Caki2 (cell line): ENCODE measurements at regions not wholly inside any gene's neighbourhood (a gene's known extent, or its start where the extent isn't known, plus 50 kb on each side); places are given as distances from the start of the nearest gene placed in this dataset.

Source experiments
- DNase-seq: peaks from one replicate; pipeline ENCODE4 v3.0.0-alpha.2; 2015; ENCODE audit warnings: low read depth
- in situ Hi-C: cut with HindIII; loops from 2 replicates; pipeline ENCODE4 v1.10.0; 2016; ENCODE audit warnings: low sequenced_read_pairs, low pct_unique_long_range_greater_than_20kb, mixed read lengths

DNA sequence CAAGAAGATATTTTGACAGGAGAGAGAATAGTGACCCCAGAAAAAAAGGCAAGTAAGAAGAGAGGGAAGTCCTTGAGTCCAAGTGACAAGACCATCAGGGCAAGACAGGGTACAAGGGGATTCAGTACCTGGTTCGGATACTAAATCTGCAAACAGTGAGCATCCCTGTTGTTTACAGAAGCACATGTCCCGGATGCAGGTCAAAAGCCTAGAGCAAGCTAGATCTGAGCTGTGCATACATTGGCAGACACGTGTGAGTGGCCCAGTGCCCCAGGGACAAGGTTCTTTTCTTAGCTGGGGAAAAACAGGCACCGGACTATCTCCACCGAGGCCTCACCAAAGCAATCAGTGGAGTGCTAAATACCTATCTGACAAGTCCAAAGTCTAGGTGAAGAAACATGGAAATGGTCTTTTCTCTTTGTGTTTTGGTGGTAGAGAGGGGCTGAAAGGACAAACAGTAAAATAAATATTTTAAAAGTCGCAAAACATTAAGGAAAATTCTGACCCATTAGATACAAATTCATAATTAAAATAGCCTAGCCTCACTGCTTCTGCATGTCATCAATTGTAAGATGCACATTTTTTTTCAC, 165.2 kb downstream of the SUCLG1 start:
- in situ Hi-C loops, result no loop called here
- no peak for DNase-seq

DNA sequence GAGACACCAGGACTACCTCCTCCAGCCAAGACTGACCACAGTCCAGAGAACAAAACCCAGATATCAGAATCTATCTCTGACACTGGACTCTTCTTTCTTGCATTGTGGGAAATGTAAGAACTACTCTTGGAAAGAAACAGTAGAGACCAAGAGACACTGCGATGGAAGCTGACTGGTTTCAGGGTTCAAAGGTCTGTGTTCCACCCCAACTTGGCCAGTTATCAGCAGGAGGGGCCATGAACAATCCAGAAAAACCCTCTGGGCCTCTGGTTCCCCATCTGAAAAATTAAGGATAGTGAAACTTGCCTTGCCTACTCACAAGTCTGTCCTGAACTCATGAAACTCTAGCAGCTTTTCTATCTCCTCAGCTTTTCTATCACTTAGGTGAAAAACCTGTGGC, 166.5 kb downstream of the SUCLG1 start:
- DNase-seq, result no peak
- in situ Hi-C loops, result no loop called here

DNA sequence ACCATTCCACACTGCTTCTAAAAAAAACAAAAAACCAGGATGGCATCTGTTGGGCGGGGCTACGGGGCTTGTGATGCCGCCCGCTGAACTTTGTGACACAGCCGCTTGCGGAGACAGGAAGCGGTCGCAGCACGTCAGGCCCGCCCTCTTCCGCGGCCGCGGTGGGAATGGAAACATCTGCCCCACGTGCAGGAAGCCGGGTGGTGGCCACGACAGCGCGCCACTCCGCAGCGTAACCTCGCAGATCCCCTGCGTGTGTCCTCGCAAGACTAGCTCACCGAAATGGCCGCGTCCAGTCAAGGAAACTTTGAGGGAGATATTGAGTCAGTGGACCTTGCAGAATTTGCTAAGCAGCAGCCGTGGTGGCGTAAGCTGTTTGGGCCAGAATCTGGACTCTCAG, 168.5 kb downstream of the SUCLG1 start:
- in situ Hi-C loops, result no loop called here
- DNase-seq, result no peak

DNA sequence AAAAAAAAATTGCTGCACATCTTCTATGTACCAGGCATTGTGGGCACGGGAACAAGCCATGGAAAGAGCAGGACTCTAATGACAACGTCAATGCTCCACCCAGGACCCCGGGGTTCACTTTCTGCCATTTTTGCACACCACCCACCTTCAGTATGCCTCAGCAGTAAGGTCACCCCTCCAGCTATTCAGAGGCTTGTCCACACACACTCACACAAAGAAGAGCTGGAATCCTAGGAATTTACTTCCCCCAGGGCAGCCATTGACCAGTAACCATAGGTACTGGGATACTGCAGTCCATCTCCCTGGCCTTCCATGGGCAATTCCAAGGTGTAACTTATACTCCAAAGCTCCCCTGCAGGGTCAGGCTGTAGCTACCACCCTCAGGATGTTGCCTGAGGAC, 170.8 kb downstream of the SUCLG1 start:
- no peak for DNase-seq
- in situ Hi-C loops, result no loop called here

DNA sequence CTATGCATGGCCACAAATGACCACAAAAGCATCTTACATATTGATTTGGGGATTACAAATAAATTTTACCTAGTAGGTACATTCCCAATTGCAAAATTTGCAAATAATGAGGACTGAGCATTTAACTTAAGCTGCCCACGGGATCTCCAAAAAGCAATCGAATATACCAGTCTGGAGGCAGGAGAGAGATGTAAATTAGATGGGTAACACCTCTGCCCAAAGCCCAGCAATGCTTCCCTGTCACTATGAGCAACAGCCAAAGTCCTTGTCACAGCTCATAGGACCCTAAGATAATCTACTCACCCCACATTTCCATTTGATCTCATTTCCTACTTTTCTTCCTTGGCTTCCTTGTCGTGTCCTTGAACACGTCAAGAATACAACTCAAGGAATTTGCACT, 172.2 kb downstream of the SUCLG1 start:
- in situ Hi-C loops, result no loop called here
- DNase-seq, result no peak

DNA sequence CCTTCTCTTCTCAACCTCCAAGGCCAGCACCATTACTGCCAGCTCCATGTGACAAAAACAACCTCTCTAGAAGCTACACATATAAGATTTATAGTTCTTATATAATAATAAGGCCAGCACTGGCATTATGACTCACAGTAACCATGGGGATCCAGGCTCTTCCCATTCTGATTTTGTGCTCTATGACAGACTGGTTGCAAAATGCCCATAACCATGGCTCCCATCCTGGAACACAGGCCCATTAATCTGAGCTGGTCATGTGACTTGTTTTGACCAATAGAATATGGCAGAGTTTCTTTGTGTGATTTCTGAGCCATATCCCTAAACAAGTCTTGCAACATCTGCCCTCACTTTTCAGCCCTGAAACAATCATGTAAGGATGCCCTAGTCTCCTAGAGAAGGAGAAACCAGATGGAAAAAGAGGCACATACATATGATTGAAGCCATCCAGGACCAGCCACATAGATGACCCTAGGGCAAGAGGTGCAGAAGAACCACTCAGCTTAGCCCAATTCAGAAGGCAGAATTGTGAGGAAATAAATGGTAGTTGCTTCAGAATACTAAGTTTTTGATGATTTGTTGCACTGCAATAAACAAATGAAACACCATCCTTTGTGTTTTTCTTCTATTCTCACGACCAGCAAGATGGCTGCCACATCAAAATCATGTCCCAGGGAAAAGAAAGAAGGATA, 173.9 kb downstream of the SUCLG1 start:
- DNase-seq, result no peak
- in situ Hi-C loops, result no loop called here

DNA sequence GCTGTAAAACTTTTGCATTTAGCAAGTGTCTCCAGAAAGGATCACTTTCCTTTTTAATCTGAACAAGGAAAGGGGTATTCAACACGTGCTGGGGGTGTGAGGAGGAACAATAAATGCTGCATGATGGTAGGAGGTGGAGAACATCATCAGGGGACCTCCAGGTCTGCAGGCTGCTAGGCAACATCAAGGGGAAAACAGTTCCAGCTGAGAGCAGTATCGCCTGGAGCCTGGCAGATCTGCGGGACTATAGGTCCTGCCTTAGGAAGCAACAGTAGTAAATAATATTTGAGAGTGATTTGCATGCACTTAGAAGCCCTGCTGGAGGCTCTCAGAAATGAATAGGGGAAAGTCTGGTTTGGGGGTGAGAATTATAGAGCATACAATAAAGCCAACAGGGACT, 175.6 kb downstream of the SUCLG1 start:
- in situ Hi-C loops, result no loop called here
- no peak for DNase-seq

DNA sequence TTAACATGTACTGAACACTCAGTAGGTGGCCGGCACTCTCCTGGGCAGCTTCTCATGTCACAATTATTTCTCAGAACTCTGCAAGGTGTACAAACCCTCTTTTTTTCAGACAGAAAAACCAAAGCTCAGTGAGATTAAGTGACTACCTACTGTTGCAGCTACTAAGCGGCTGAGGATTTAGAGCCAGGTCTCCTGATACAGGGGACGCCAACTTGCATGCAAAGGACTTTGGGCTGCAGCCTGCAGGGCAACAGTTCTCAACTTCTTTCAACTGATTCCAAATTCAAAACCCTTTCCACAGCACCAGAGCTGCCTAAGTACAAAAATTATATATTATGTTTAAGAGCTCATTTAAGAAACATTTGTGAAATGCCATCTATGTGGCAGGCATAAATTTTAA, 177.6 kb downstream of the SUCLG1 start:
- in situ Hi-C loops, result no loop called here
- no peak for DNase-seq

DNA sequence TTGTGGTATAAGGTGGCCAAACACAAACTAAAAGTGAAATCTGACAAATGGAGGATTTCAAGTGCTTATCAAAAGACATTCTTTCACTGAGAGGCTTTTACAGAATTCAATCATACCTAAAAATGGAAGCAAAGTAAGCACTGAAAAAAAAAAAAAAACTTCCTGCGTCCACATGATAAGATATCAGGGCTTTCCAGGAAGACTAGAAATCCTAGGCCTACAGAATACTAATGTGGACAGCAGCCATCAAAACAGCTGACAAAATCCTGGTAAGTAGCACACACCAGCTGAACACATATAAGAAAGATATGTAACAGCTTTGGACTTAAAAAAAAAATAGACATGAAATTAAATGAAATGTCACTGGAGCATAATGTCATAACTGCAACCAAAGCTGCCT, 178.2 kb downstream of the SUCLG1 start:
- in situ Hi-C loops, result no loop called here
- DNase-seq, result no peak

DNA sequence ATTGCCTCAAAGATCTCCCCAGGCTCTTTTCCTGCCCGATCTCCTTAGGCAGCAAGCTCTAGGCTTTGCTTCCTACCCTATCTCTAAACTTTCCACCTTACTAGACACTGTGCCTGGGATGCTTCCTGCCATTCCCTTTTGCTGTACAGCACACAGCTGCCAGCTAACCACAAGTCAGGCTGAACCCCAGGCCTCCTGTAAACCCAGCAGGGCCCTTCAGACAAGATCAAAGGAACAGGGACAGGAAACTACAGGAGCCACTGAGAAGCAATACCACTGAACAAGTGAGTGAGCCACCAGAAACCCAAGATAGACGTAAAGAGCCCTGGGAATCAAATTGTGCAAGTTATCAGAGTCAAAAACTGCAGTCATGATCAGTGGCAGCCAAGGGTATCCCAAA, 180.7 kb downstream of the SUCLG1 start:
- no peak for DNase-seq
- in situ Hi-C loops, result no loop called here

DNA sequence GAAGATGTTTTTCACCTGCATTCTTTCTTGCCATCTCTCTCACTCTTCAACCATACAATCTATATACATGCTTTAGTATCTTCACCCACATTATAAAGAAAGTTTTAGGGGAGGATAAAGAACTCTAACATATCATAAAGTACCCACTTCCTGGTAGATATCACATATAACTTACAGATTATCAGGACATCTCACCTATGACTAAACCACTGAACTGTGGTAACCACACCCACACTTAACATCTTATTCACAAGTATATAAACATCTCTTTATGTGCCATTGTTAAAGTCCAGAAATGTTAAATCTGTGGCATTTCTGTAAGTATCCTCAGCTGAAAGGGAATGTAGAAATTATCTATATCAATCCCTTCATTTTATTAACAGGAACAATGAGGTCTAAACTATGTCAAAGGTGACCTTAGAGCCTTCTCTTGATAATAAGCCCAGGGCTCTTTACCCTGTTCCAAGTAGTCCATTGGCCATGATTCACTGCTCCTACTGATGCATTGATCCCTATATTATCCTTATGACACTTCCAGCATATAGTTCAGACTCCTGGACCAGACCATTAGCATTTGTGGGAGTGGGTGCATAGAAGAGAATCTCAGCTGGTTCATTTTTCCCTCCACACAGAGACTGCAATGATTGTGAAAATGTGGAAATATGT, 182.4 kb downstream of the SUCLG1 start:
- in situ Hi-C loops, result no loop called here
- DNase-seq, result no peak

DNA sequence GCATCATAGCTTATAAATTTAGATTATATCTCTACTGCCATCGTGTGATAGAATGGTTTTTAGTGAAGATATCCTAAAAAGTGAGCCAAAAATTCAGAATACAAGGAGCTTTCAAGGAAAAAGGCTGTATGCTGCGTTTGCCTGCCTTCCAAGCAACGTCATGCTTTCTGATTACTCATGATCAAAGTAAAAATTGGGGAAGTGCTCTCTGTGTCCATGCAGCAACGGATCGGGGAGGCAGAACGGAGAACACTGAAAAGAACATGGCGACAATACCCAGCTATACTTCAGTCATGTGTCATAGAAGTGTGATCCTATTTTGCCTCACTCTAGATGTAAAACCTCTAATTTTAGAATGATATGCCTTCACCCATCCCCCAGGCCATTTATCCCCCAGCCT, 185.7 kb downstream of the SUCLG1 start:
- in situ Hi-C loops, result no loop called here
- no peak for DNase-seq

DNA sequence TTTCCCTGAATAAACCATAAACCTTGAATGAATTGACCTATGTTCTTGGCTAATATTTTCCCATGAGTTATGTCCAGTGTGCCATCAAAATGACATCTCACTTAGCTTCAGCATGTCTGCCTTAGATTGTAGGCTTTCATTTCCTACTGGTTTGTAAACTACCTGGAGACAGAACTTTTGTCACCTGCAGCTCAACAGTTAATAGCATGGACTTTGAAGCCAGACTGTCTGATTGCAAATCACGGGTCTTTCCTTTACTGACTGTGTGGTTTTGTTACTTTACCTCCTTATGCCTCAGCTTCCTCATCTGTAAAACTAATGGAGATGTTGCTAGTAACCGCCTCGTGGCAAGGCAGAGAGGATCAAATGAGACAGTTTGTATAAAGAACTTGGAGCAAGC, 187.1 kb downstream of the SUCLG1 start:
- in situ Hi-C loops, result no loop called here
- no peak for DNase-seq

DNA sequence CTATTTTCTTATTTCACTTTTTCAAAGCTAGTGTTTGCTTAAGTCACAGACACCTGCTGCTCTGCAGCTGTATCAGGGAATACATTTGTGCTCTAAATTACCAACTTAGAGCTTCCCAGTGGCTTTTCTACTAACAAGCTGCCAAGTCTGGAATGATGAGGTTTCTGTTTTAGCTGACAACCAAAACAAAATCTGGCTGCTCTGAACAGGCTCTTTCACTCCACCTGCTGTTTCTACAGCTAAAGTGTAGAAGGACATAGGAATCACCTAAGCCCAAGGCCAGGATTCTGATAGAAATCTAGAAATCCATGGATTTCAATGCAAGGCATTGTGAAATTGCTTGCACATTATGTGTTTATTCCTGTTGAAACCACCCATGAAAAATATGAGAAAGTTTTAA, 201.2 kb downstream of the SUCLG1 start:
- no peak for DNase-seq
- in situ Hi-C loops, result no loop called here

DNA sequence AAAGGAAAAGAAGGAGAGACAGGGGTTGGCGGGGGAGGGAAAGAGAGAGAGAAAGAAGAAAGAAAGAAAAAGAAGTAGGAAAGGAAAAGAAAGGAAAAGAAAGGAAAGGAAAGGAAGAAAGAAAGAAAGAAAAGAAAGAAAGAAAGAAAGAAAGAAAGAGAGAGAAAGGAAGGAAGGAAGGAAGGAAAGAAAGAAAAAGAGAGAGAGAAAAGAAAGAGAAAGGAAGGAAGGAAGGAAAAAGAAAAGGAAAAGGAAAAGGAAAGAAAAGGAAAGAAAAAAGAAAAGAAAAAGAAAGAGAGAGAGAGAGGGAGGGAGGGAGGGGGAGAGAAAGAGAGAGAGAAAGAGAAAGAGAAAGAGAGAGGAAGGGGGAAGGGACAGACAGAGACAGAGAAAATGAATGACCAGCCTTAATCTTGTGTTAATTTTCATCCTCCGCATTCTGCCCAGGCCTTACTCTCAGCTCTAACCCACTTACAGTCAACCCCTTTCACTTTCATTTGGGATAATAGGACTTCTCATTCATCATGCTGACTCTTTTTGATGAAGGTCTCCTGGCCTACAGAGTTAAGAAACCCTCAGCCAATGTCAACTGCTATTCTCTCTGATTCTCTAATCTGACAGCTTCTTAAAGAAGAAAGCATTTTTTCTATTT, 207.3 kb downstream of the SUCLG1 start:
- no peak for DNase-seq
- in situ Hi-C loops, result no loop called here

DNA sequence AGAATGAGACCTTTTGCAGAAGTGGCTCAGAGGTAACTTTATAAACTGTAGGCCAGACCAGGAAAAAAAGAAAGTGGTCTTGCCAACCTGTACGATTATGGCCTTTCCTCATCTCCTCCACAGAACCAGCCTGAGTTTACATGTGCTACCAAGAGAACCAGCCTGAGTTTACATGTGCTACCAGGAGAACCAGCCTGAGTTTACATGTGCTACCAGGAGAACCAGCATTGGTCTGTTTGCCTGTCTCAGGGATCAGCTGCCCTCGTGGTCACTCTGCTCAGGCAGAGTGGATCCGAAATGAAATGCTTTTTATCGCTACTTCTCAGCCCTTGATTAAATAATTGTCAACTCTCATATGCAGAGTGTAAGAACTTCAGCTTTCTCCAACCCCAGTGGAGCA, 209.9 kb downstream of the SUCLG1 start:
- in situ Hi-C loops, result no loop called here
- DNase-seq, result no peak

DNA sequence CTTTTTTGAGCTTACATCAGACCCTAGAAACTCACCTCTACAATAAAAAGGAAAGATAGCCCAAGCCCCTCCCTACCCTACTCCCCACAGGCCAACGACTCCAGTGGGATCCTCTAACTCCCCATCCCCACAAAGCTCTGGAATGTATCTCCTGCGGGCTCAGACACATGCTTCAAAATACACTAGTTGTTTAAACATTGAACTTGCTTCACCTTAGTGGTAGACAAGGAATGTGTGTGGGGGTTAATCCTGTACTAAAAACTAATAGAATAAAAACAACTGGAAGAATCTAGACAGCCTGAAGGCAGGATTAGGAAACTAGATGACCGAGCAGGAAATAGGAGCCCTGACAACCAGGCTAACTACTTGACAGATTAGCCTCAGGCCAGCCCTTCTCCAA, 211.5 kb downstream of the SUCLG1 start:
- DNase-seq, result peak; percentile 27
- in situ Hi-C loops, result no loop called here

DNA sequence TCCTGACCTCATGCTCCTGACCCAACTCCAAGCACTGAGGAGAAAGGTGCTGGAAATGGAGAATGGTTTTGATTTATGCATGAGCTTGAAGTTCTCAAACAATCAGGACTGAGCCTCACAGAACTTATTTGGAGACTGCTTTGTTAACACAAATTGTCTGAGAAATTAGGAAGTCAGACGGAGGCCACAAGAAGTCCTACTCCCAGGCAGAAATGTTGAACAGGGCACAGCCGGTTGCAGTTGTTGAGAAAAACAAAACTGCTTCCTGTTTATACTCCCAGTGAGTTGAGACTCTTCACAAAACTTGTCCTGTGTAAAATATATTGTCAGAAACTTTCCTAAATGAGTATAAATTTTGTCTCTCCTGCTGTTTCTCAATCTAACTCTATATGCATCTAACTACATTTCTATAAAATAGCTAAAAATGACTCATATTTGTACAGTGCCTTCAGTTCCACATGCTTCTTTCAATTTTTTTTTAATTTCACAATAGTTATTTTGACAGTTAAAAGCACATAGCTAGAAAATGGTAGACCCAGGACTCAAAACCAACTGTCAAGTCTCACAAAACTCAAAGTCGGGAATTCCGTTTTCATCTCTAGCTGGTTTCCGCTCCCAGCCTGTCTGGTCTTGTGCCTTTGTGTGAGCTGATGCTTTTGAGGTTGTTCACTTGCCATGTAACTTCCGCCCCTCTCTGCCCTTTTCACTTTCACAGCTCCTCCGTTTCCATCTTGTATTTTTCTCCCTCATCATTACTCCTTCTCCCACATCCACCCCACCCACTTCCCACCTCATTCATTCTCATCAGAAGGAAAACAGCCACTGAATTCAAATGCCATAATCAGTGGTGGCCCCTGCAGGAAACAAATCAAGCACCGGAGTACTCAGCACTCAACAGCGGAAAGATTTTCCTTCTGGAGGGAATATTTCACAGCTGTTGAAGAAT, 215.0 kb downstream of the SUCLG1 start:
- no peak for DNase-seq
- in situ Hi-C loops, result no loop called here
